Tibial nerve (tissue), 4 donors: ENCODE measurements at regions not wholly inside any gene's neighbourhood (a gene's known extent, or its start where the extent isn't known, plus 50 kb on each side); places are given as distances from the start of the nearest gene placed in this dataset.

Experiments
- EP300 ChIP-seq, 2 donors: sonication (generic); formaldehyde crosslinking; IDR thresholded peaks; one replicate each; pipeline ENCODE4 v1.6.1; 2017; ENCODE audit warnings: antibody characterized with exemption in 2 of 2, mild to moderate bottlenecking in 1 of 2
- POLR2A ChIP-seq, 2 donors: fragments of 450-650 bp; IDR thresholded peaks; one replicate each; pipeline ENCODE4 v1.6.1; 2017; ENCODE audit warnings: antibody characterized with exemption in 2 of 2, mild to moderate bottlenecking in 2 of 2, moderate library complexity in 2 of 2
- TF ChIP-seq, protein P1 (sequence below), 5 experiments: fragments of 200-600 bp in 3 of 5; fragments of 450-650 bp in 2 of 5; sonication (generic) in 3 of 5; IDR thresholded peaks; one replicate each; pipeline ENCODE4 v1.5.1; 2016 to 2019; ENCODE audit warnings: antibody characterized with exemption in 5 of 5, mild to moderate bottlenecking in 3 of 5, moderate library complexity in 2 of 5

GRCh38 chr14:58736606-58737005, 98.8 kb downstream of the DACT1 start:
- TF ChIP-seq, protein P1, sequence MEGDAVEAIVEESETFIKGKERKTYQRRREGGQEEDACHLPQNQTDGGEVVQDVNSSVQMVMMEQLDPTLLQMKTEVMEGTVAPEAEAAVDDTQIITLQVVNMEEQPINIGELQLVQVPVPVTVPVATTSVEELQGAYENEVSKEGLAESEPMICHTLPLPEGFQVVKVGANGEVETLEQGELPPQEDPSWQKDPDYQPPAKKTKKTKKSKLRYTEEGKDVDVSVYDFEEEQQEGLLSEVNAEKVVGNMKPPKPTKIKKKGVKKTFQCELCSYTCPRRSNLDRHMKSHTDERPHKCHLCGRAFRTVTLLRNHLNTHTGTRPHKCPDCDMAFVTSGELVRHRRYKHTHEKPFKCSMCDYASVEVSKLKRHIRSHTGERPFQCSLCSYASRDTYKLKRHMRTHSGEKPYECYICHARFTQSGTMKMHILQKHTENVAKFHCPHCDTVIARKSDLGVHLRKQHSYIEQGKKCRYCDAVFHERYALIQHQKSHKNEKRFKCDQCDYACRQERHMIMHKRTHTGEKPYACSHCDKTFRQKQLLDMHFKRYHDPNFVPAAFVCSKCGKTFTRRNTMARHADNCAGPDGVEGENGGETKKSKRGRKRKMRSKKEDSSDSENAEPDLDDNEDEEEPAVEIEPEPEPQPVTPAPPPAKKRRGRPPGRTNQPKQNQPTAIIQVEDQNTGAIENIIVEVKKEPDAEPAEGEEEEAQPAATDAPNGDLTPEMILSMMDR (IDR thresholded peaks at IDR 0.05) = no peak
- TF ChIP-seq EP300 (IDR thresholded peaks at IDR 0.05) = no peak
- TF ChIP-seq POLR2A (IDR thresholded peaks at IDR 0.05) = no peak
